WTC11 (cell line): ENCODE measurements at regions not wholly inside any gene's neighbourhood (a gene's known extent, or its start where the extent isn't known, plus 50 kb on each side); places are given as distances from the start of the nearest gene placed in this dataset.

Source experiments
- ATAC-seq: fragments of 200-7000 bp; cut with Tn5 transposase; 2 replicates; pipeline ENCODE4 v1.10.0; 2021; ENCODE audit warnings: mild to moderate bottlenecking, moderate library complexity
- CTCF ChIA-PET: fragments of 300-600 bp; sonication (Branson Sonifier 250); formaldehyde crosslinking; loops from one replicate; lab custom pipeline; 2021; ENCODE audit warnings: antibody characterized with exemption; lab: Charles Lee
- POLR2A ChIA-PET: fragments of 350-600 bp; sonication (Branson Sonifier 250); formaldehyde crosslinking; loops from one replicate; lab custom pipeline; 2021; ENCODE audit warnings: antibody characterized with exemption; lab: Charles Lee
- DNase-seq: peaks from one replicate; pipeline ENCODE4 v3.0.0; 2021; ENCODE audit warnings: low spot score
- H3K27ac Mint-ChIP-seq: 2 replicates; pipeline ENCODE4 v1.8.0; 2021; ENCODE audit warnings: mixed read lengths
- H3K27me3 Mint-ChIP-seq: 2 replicates; pipeline ENCODE4 v1.8.0; 2021; ENCODE audit warnings: low read depth, mild to moderate bottlenecking, moderate library complexity, mixed read lengths
- H3K36me3 Mint-ChIP-seq: 2 replicates; pipeline ENCODE4 v1.8.0; 2021; ENCODE audit warnings: mixed read lengths
- H3K4me1 Mint-ChIP-seq: 2 replicates; pipeline ENCODE4 v1.8.0; 2022; ENCODE audit warnings: mixed read lengths
- H3K4me3 Mint-ChIP-seq: 2 replicates; pipeline ENCODE4 v1.8.0; 2021; ENCODE audit warnings: mild to moderate bottlenecking, moderate library complexity, mixed read lengths
- H3K9me3 Mint-ChIP-seq: 2 replicates; pipeline ENCODE4 v1.8.0; 2021; ENCODE audit warnings: mixed read lengths
- ATF1 ChIP-seq: sonication (generic); formaldehyde crosslinking; IDR thresholded peaks from 2 replicates; pipeline ENCODE4 v1.8.1; 2023; ENCODE audit warnings: mild to moderate bottlenecking, moderate library complexity, missing genetic modification reagents
- ATF6 ChIP-seq: sonication (generic); formaldehyde crosslinking; IDR thresholded peaks from 2 replicates; pipeline ENCODE4 v1.8.1; 2023; ENCODE audit warnings: mild to moderate bottlenecking, missing genetic modification reagents
- CREM ChIP-seq: sonication (generic); formaldehyde crosslinking; IDR thresholded peaks from 2 replicates; pipeline ENCODE4 v1.8.1; 2022; ENCODE audit warnings: mild to moderate bottlenecking, missing genetic modification reagents, moderate library complexity
- EMX1 ChIP-seq: fragments of 250-450 bp; sonication (Bioruptor Pico); IDR thresholded peaks from 2 replicates; pipeline ENCODE4 v1.8.0; 2021; ENCODE audit warnings: mild to moderate bottlenecking
- FOXJ3 ChIP-seq: sonication (generic); formaldehyde crosslinking; IDR thresholded peaks from 2 replicates; pipeline ENCODE4 v1.9.0; 2021; ENCODE audit warnings: missing genetic modification reagents, mild to moderate bottlenecking, borderline replicate concordance
- FOXK1 ChIP-seq: sonication (generic); formaldehyde crosslinking; IDR thresholded peaks from 2 replicates; pipeline ENCODE4 v1.8.0; 2022; ENCODE audit warnings: mild to moderate bottlenecking, moderate library complexity, missing genetic modification reagents
- GRHL2 ChIP-seq: fragments of 250-450 bp; sonication (Bioruptor Pico); IDR thresholded peaks from 2 replicates; pipeline ENCODE4 v1.8.0; 2022; ENCODE audit warnings: mild to moderate bottlenecking, moderate library complexity; ENCODE audit not compliant: insufficient replicate concordance, severe bottlenecking
- IRF2 ChIP-seq: sonication (generic); formaldehyde crosslinking; IDR thresholded peaks from 2 replicates; pipeline ENCODE4 v1.8.0; 2022; ENCODE audit warnings: low read depth, missing genetic modification reagents, borderline replicate concordance
- JAZF1 ChIP-seq: fragments of 250-450 bp; sonication (Bioruptor Pico); IDR thresholded peaks from 2 replicates; pipeline ENCODE4 v1.9.0; 2021; ENCODE audit warnings: moderate library complexity, mild to moderate bottlenecking, inconsistent platforms
- KAT7 ChIP-seq: sonication (generic); formaldehyde crosslinking; IDR thresholded peaks from 2 replicates; pipeline ENCODE4 v1.8.1; 2023; ENCODE audit warnings: missing genetic modification reagents, mild to moderate bottlenecking, borderline replicate concordance
- NR1H2 ChIP-seq: sonication (generic); formaldehyde crosslinking; IDR thresholded peaks from 2 replicates; pipeline ENCODE4 v1.9.0; 2021; ENCODE audit warnings: mild to moderate bottlenecking, moderate library complexity, missing genetic modification reagents
- NR2C2 ChIP-seq: sonication (generic); formaldehyde crosslinking; IDR thresholded peaks from 2 replicates; pipeline ENCODE4 v1.8.0; 2022; ENCODE audit warnings: mild to moderate bottlenecking, missing genetic modification reagents
- NR3C1 ChIP-seq: sonication (generic); formaldehyde crosslinking; conservative IDR thresholded peaks from 2 replicates; pipeline ENCODE4 v1.8.1; 2023; ENCODE audit warnings: low read depth, mild to moderate bottlenecking, missing genetic modification reagents
- OVOL2 ChIP-seq: fragments of 250-450 bp; sonication (Bioruptor Pico); IDR thresholded peaks from 2 replicates; pipeline ENCODE4 v1.9.0; 2021; ENCODE audit warnings: mild to moderate bottlenecking, borderline replicate concordance
- RELA ChIP-seq: sonication (generic); formaldehyde crosslinking; IDR thresholded peaks from 2 replicates; pipeline ENCODE4 v1.8.1; 2022; ENCODE audit warnings: missing genetic modification reagents, mild to moderate bottlenecking, borderline replicate concordance
- RORB ChIP-seq: fragments of 250-450 bp; sonication (Bioruptor Pico); IDR thresholded peaks from 2 replicates; pipeline ENCODE4 v1.9.0; 2021; ENCODE audit warnings: mild to moderate bottlenecking
- SMAD3 ChIP-seq: sonication (generic); formaldehyde crosslinking; IDR thresholded peaks from 2 replicates; pipeline ENCODE4 v1.8.0; 2022; ENCODE audit warnings: missing genetic modification reagents, mild to moderate bottlenecking, borderline replicate concordance
- SMAD4 ChIP-seq: sonication (generic); formaldehyde crosslinking; IDR thresholded peaks from 2 replicates; pipeline ENCODE4 v1.8.0; 2022; ENCODE audit warnings: mild to moderate bottlenecking, missing genetic modification reagents
- SOX15 ChIP-seq: fragments of 250-450 bp; sonication (Bioruptor Pico); IDR thresholded peaks from 2 replicates; pipeline ENCODE4 v1.9.0; 2021; ENCODE audit warnings: mild to moderate bottlenecking
- USF1 ChIP-seq: sonication (generic); formaldehyde crosslinking; IDR thresholded peaks from 2 replicates; pipeline ENCODE4 v1.8.0; 2022; ENCODE audit warnings: mild to moderate bottlenecking, missing genetic modification reagents
- ZNF317 ChIP-seq: sonication (generic); formaldehyde crosslinking; IDR thresholded peaks from 2 replicates; pipeline ENCODE4 v1.8.1; 2023; ENCODE audit warnings: low read depth, mild to moderate bottlenecking, moderate library complexity, missing genetic modification reagents, borderline replicate concordance
- ZNF423 ChIP-seq: fragments of 250-450 bp; sonication (Bioruptor Pico); IDR thresholded peaks from 2 replicates; pipeline ENCODE4 v2.1.2; 2022; ENCODE audit warnings: mild to moderate bottlenecking, moderate library complexity
- ZNF425 ChIP-seq: fragments of 250-450 bp; sonication (Bioruptor Pico); conservative IDR thresholded peaks from 2 replicates; pipeline ENCODE4 v1.9.0; 2021; ENCODE audit warnings: mild to moderate bottlenecking
- ZNF512 ChIP-seq: sonication (generic); formaldehyde crosslinking; IDR thresholded peaks from 2 replicates; pipeline ENCODE4 v1.8.1; 2022; ENCODE audit warnings: missing genetic modification reagents, borderline replicate concordance
- ZNF532 ChIP-seq: fragments of 250-450 bp; sonication (Bioruptor Pico); IDR thresholded peaks from 2 replicates; pipeline ENCODE4 v1.9.0; 2021; ENCODE audit warnings: mild to moderate bottlenecking, borderline replicate concordance
- ZNF671 ChIP-seq: fragments of 250-450 bp; sonication (Bioruptor Pico); IDR thresholded peaks from 2 replicates; pipeline ENCODE4 v1.8.0; 2021; ENCODE audit warnings: mild to moderate bottlenecking

GRCh38 chr9:81377320-81377719, 312.0 kb downstream of the TLE1 start:
- Mint-ChIP-seq H3K27ac (no peak overlapping the region), H3K4me1 (peaks cover 30% of the 10 kb centered on the region), H3K4me3 (no peak overlapping the region), H3K27me3 (no peaks in the 10 kb centered on the region; the same call in 1 of the 2 replicates), H3K9me3 (peaks cover 18% of the 10 kb centered on the region), H3K36me3 (0 out of 2 replicates have a peak, but pooled peaks cover 9% of the 10 kb centered on the region)
- no peak for DNase-seq
- CTCF ChIA-PET: no interaction called here
- TF ChIP-seq JAZF1 (CRISPR knock-in tag): no peak
- TF ChIP-seq IRF2 (CRISPR knock-in tag): no peak
- TF ChIP-seq SOX15 (CRISPR knock-in tag): no peak
- no peak for TF ChIP-seq EMX1 (CRISPR knock-in tag)
- TF ChIP-seq SMAD4: no peak
- TF ChIP-seq RORB (CRISPR knock-in tag): no peak
- no peak for TF ChIP-seq NR1H2
- TF ChIP-seq ATF6 (CRISPR knock-in tag): no peak
- TF ChIP-seq ZNF317 (CRISPR knock-in tag): no peak
- no peak for TF ChIP-seq ZNF512 (CRISPR knock-in tag)
- TF ChIP-seq FOXK1 (CRISPR knock-in tag): no peak
- no peak for TF ChIP-seq ZNF423 (CRISPR knock-in tag)
- no peak for TF ChIP-seq USF1
- no peak for TF ChIP-seq SMAD3 (CRISPR knock-in tag)
- POLR2A ChIA-PET: no interaction called here
- ATAC-seq: no peak

- POLR2A ChIA-PET: no interaction called here
- Mint-ChIP-seq H3K9me3 (peaks cover 10% of the 10 kb centered on the region), H3K4me3 (no peak overlapping the region)
- TF ChIP-seq FOXJ3 (CRISPR knock-in tag) (no peak), OVOL2 (no peak), RELA (no peak), ATF1 (CRISPR knock-in tag) (no peak), NR2C2 (CRISPR knock-in tag) (no peak), KAT7 (CRISPR knock-in tag) (no peak), NR3C1 (CRISPR knock-in tag) (no peak), ZNF532 (CRISPR knock-in tag) (no peak), CREM (CRISPR knock-in tag) (no peak), GRHL2 (CRISPR knock-in tag) (no peak), ZNF671 (CRISPR knock-in tag) (no peak), ZNF425 (CRISPR knock-in tag) (no peak)
- TF ChIP-seq, all 79 proteins: peak for 0
- Mint-ChIP-seq H3K27me3 (no peaks in the 10 kb centered on the region; the same call in 1 of the 2 replicates), H3K36me3 (0 out of 2 replicates have a peak, but pooled peaks cover 9% of the 10 kb centered on the region), H3K4me1 (peaks cover 45% of the 10 kb centered on the region), H3K27ac (no peak overlapping the region)
- CTCF ChIA-PET: no interaction called here
- DNase-seq (no peak), ATAC-seq (no peak)
Observed at GRCh38 chr9:81375187-81376100, 313.9 kb downstream of the TLE1 start.
